H1 (cell line): ENCODE measurements at regions not wholly inside any gene's neighbourhood (a gene's known extent, or its start where the extent isn't known, plus 50 kb on each side); places are given as distances from the start of the nearest gene placed in this dataset.

Experiments used
- ATF3 ChIP-seq: IDR thresholded peaks from 2 replicates; pipeline ENCODE4 v1.6.1; 2011; ENCODE audit warnings: low read depth, mild to moderate bottlenecking, low read length; ENCODE audit not compliant: insufficient read depth
- CHD2 ChIP-seq: IDR thresholded peaks from 2 replicates; pipeline ENCODE4 v1.6.1; 2012; ENCODE audit warnings: low read length, improper control_type of control experiment

DNA sequence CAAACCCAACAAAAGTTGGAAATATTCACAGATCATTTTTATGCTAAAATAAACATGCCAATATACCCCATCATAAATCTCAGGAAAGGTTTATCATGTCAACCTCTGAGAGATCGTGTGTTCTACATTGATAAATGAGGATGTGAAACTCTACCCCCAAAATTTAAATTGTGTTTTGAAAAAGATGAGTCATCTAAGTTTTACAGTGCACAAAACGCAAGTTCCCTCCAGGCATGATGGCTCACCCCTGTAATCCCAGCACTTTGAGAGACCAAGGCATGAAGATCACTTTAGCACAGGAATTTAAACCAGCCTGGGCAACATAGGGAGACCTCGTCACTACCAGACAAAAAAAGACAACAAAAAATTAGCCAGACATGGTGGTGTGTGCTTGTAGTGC, 1487.0 kb upstream of the GBE1 start (continued):
- TF ChIP-seq ATF3: no peak
- TF ChIP-seq CHD2: no peak
- TF ChIP-seq, all 59 proteins: peak for 0
